ENCODE measurements at regions not wholly inside any gene's neighbourhood (a gene's known extent, or its start where the extent isn't known, plus 50 kb on each side); places are given as distances from the start of the nearest gene placed in this dataset.

DNA sequence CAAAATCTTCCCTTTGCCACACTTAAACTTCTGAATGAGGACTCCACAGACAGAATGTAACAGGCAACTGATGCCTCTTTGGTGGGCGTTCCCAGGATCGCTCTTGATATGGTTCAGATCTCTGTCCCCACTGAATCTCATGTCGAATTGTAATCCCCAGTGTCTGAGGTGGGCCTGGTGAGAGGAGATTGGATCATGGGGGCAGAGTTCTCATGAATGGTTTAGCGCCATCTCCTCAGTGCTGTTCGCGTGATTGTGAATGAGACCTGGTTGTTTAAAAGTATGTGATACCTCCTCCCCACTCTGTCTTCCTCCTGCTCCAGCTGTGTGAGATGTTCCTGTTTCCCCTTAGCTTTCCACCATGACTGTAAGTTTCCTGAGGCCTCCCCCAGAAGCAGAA is 111.1 kb upstream of the SLC66A3 start:
- TF ChIP-seq RCOR1 (IDR thresholded peaks at IDR 0.05; ENCODE audit: low read length) (no peak), REST (IDR thresholded peaks at IDR 0.05; ENCODE audit: low read depth, low read length) (no peak), TCF12 (IDR thresholded peaks at IDR 0.05) (no peak), EP300 (IDR thresholded peaks at IDR 0.05; ENCODE audit: borderline replicate concordance in 1 of 2, low read depth in 1 of 2, low read length in 1 of 2) (no peak)

Data from SK-N-SH (cell line).